HT-29 (cell line): ENCODE measurements at regions not wholly inside any gene's neighbourhood (a gene's known extent, or its start where the extent isn't known, plus 50 kb on each side); places are given as distances from the start of the nearest gene placed in this dataset.
"Not testable (repeated sequence)": the region's sequence is repeated elsewhere in the genome, so short reads cannot be mapped to it uniquely, and the experiment has no call there.

ENCODE experiments used
- DNase-seq: peaks from one replicate; pipeline ENCODE4 v3.0.0-alpha.2; 2015; ENCODE audit warnings: low spot score

- DNase-seq, result not testable (repeated sequence)
Observed at GRCh38 chr3:29182828-29183227, 98.0 kb upstream of the RBMS3 start.

- DNase-seq, result no peak
Observed at GRCh38 chr3:29183346-29184087, 97.4 kb upstream of the RBMS3 start.

- DNase-seq, result no peak
Observed at GRCh38 chr3:29185706-29186105, 95.2 kb upstream of the RBMS3 start.

GRCh38 chr3:29186131-29186599 is 94.7 kb upstream of the RBMS3 start:
- DNase-seq, result no peak

GRCh38 chr3:29186982-29187725 is 93.7 kb upstream of the RBMS3 start:
- DNase-seq, result no peak

GRCh38 chr3:29189328-29189727 is 91.5 kb upstream of the RBMS3 start:
- no peak for DNase-seq

GRCh38 chr3:29194139-29194538 is 86.7 kb upstream of the RBMS3 start:
- DNase-seq, result no peak

GRCh38 chr3:29195056-29195455 is 85.8 kb upstream of the RBMS3 start:
- no peak for DNase-seq

- no peak for DNase-seq
Observed at GRCh38 chr3:29201604-29202003, 79.3 kb upstream of the RBMS3 start.

- DNase-seq, result no peak
Observed at GRCh38 chr3:29202378-29202777, 78.5 kb upstream of the RBMS3 start.

- no peak for DNase-seq
Observed at GRCh38 chr3:29203851-29204250, 77.0 kb upstream of the RBMS3 start.

GRCh38 chr3:29207427-29207826 is 73.4 kb upstream of the RBMS3 start:
- no peak for DNase-seq

- no peak for DNase-seq
Observed at GRCh38 chr3:29212789-29213433, 68.0 kb upstream of the RBMS3 start.

- no peak for DNase-seq
Observed at GRCh38 chr3:29214009-29214658, 66.7 kb upstream of the RBMS3 start.

GRCh38 chr3:29215948-29216347 is 64.9 kb upstream of the RBMS3 start:
- no peak for DNase-seq

GRCh38 chr3:29226706-29227105 is 54.2 kb upstream of the RBMS3 start:
- DNase-seq, result no peak

- no peak for DNase-seq
Observed at GRCh38 chr3:29227307-29227706, 53.6 kb upstream of the RBMS3 start.
